D721Med (cell line): ENCODE measurements at regions not wholly inside any gene's neighbourhood (a gene's known extent, or its start where the extent isn't known, plus 50 kb on each side); places are given as distances from the start of the nearest gene placed in this dataset.

Source experiments
- DNase-seq: peaks from one replicate; pipeline ENCODE4 v3.0.0; 2011; ENCODE audit warnings: low spot score; ENCODE audit not compliant: insufficient read length
- FAIRE-seq: peaks from 2 replicates; lab custom pipeline; 2011; peaks lifted over from hg19 to GRCh38; lab: Jason Lieb, UNC
- CTCF ChIP-seq: IDR thresholded peaks from 2 replicates; pipeline ENCODE4 v1.5.1; 2012; ENCODE audit warnings: mild to moderate bottlenecking, control low read depth; ENCODE audit not compliant: insufficient read depth; ENCODE audit errors: missing control alignments

- no peak for FAIRE-seq
- no peak for TF ChIP-seq CTCF
Observed at GRCh38 chr6:2492686-2493523, 247.5 kb upstream of the GMDS start.

GRCh38 chr6:2491137-2491536, 245.7 kb upstream of the GMDS start:
- no peak for DNase-seq
- TF ChIP-seq CTCF, result no peak
- FAIRE-seq, result no peak

More at GRCh38 chr6:2492686-2493523, 247.5 kb upstream of the GMDS start:
- no peak for DNase-seq

- DNase-seq (no peak), FAIRE-seq (no peak)
- TF ChIP-seq CTCF, result no peak
Observed at GRCh38 chr6:2488578-2488977, 243.2 kb upstream of the GMDS start.

GRCh38 chr6:2485116-2485515, 239.7 kb upstream of the GMDS start:
- no peak for DNase-seq

GRCh38 chr6:2482773-2483172, 237.4 kb upstream of the GMDS start:
- TF ChIP-seq CTCF, result no peak
- FAIRE-seq, result no peak
- no peak for DNase-seq

More at GRCh38 chr6:2485116-2485515, 239.7 kb upstream of the GMDS start:
- no peak for TF ChIP-seq CTCF
- FAIRE-seq, result no peak

- DNase-seq (no peak), FAIRE-seq (no peak)
- TF ChIP-seq CTCF, result no peak
Observed at GRCh38 chr6:2481307-2481706, 235.9 kb upstream of the GMDS start.
